ENCODE measurements at regions not wholly inside any gene's neighbourhood (a gene's known extent, or its start where the extent isn't known, plus 50 kb on each side); places are given as distances from the start of the nearest gene placed in this dataset.

DNA sequence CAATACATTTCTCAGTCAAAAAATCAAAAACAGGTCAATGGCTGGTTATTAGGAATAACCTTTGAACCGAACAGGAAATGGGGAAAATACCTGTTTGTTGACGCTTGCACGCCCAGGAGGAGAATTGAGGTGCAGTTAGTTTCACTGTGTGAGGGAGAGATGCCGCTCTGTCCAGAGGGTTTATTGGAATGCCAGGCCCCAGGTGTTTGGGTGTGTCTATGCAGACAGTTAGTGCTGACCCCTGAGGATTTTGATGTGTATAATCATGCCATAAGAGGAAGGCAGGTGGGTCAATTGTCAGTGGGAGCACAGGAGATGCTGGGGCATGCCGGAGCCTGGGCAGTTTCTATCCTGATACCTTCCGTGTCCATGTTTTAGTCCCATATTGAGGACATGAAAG, 100.8 kb upstream of the DIO3 start:
- TF ChIP-seq, protein P1, sequence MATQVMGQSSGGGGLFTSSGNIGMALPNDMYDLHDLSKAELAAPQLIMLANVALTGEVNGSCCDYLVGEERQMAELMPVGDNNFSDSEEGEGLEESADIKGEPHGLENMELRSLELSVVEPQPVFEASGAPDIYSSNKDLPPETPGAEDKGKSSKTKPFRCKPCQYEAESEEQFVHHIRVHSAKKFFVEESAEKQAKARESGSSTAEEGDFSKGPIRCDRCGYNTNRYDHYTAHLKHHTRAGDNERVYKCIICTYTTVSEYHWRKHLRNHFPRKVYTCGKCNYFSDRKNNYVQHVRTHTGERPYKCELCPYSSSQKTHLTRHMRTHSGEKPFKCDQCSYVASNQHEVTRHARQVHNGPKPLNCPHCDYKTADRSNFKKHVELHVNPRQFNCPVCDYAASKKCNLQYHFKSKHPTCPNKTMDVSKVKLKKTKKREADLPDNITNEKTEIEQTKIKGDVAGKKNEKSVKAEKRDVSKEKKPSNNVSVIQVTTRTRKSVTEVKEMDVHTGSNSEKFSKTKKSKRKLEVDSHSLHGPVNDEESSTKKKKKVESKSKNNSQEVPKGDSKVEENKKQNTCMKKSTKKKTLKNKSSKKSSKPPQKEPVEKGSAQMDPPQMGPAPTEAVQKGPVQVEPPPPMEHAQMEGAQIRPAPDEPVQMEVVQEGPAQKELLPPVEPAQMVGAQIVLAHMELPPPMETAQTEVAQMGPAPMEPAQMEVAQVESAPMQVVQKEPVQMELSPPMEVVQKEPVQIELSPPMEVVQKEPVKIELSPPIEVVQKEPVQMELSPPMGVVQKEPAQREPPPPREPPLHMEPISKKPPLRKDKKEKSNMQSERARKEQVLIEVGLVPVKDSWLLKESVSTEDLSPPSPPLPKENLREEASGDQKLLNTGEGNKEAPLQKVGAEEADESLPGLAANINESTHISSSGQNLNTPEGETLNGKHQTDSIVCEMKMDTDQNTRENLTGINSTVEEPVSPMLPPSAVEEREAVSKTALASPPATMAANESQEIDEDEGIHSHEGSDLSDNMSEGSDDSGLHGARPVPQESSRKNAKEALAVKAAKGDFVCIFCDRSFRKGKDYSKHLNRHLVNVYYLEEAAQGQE (IDR thresholded peaks at IDR 0.05; ENCODE audit: insufficient read depth in 1 of 2, low read depth in 2 of 2, low read length in 2 of 2), result no peak
- TF ChIP-seq POLR2AphosphoS5 (IDR thresholded peaks at IDR 0.05; ENCODE audit: low read depth, low read length) (no peak), SIN3A (IDR thresholded peaks at IDR 0.05; ENCODE audit: borderline replicate concordance, insufficient read depth, low read length) (no peak)

All from PFSK-1 (cell line).